ENCODE measurements at regions not wholly inside any gene's neighbourhood (a gene's known extent, or its start where the extent isn't known, plus 50 kb on each side); places are given as distances from the start of the nearest gene placed in this dataset.

- H3K36me3 ChIP-seq (ENCODE audit: insufficient read depth, low read depth, low read length): no peaks in the 10 kb centered on the region
- no peak overlapping the region for H3K4me3 ChIP-seq (ENCODE audit: low read length)
- H3K27me3 ChIP-seq (ENCODE audit: insufficient read depth, low read length): no peaks in the 10 kb centered on the region
- H3K4me1 ChIP-seq (ENCODE audit: insufficient read depth, low read length): no peaks in the 10 kb centered on the region; the same call in 1 of the 2 replicates
- H3K9ac ChIP-seq (ENCODE audit: low read depth, low read length): no peak overlapping the region
- H3K27ac ChIP-seq (ENCODE audit: low read length): no peak overlapping the region
- no peaks in the 10 kb centered on the region for H3K9me3 ChIP-seq (ENCODE audit: insufficient read depth, low read depth, low read length)
These were observed 179.3 kb upstream of the HDAC4 start for GRCh38 chr2:239580199-239580527.

- no peaks in the 10 kb centered on the region for H3K9me3 ChIP-seq (ENCODE audit: insufficient read depth, low read depth, low read length)
- H3K27me3 ChIP-seq (ENCODE audit: insufficient read depth, low read length): no peaks in the 10 kb centered on the region
- no peaks in the 10 kb centered on the region; the same call in 1 of the 2 replicates for H3K4me1 ChIP-seq (ENCODE audit: insufficient read depth, low read length)
- no peaks in the 10 kb centered on the region for H3K36me3 ChIP-seq (ENCODE audit: insufficient read depth, low read depth, low read length)
- no peak overlapping the region for H3K9ac ChIP-seq (ENCODE audit: low read depth, low read length)
- H3K4me3 ChIP-seq (ENCODE audit: low read length): no peak overlapping the region
- no peak overlapping the region for H3K27ac ChIP-seq (ENCODE audit: low read length)
These were observed 178.8 kb upstream of the HDAC4 start for GRCh38 chr2:239579524-239580198.

- Histone ChIP-seq H3K27me3 (ENCODE audit: insufficient read depth, low read length) (no peaks in the 10 kb centered on the region), H3K4me1 (ENCODE audit: insufficient read depth, low read length) (no peaks in the 10 kb centered on the region; the same call in 1 of the 2 replicates), H3K27ac (ENCODE audit: low read length) (no peak overlapping the region), H3K4me3 (ENCODE audit: low read length) (no peak overlapping the region), H3K36me3 (ENCODE audit: insufficient read depth, low read depth, low read length) (no peaks in the 10 kb centered on the region), H3K9me3 (ENCODE audit: insufficient read depth, low read depth, low read length) (no peaks in the 10 kb centered on the region), H3K9ac (ENCODE audit: low read depth, low read length) (no peak overlapping the region)
These were observed 178.3 kb upstream of the HDAC4 start for GRCh38 chr2:239579081-239579480.

DNA sequence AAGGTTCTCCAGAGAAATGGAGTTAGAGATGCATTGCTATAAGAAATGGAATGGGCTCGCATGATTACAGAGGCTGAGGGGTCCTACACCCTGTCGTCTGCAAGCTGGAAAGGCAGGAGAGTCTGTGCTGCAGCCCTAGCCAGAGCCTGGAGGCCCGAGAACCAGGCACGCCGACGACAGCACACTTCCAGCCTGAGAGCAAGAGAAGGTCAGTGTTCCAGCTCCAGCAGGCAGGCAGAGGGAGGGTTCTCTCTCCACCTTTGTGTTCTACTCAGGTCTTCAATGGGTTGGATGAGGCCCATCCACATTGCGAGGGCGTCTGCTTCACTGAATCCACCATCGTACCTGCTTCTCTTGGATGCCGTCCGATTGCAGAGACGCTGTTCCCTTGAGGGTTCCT is 177.6 kb upstream of the HDAC4 start:
- H3K27me3 ChIP-seq (ENCODE audit: insufficient read depth, low read length): no peaks in the 10 kb centered on the region
- no peak overlapping the region for H3K9ac ChIP-seq (ENCODE audit: low read depth, low read length)
- H3K36me3 ChIP-seq (ENCODE audit: insufficient read depth, low read depth, low read length): no peaks in the 10 kb centered on the region
- H3K9me3 ChIP-seq (ENCODE audit: insufficient read depth, low read depth, low read length): no peaks in the 10 kb centered on the region
- no peak overlapping the region for H3K4me3 ChIP-seq (ENCODE audit: low read length)
- H3K27ac ChIP-seq (ENCODE audit: low read length): no peak overlapping the region
- H3K4me1 ChIP-seq (ENCODE audit: insufficient read depth, low read length): no peaks in the 10 kb centered on the region; the same call in 1 of the 2 replicates

DNA sequence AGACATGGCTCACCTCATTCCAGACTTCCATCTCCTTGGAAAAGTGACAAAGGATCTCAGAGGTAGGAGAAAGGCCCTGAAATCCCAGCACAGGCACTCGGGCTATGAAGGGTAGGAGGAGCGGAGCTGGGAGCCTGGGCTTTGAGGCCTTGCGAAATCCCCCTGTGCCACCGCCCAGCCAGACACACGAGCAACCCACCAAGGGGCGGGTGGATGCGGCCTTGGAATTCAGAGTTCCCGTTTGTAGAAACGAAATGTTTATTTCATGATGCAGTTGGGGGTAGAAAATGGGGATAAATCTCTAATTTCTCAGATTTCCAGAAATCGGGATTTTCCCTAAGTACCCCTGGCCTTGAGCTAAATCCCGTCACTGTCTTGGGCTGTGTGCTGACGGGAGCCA is 177.1 kb upstream of the HDAC4 start:
- Histone ChIP-seq H3K36me3 (ENCODE audit: insufficient read depth, low read depth, low read length) (no peaks in the 10 kb centered on the region), H3K9ac (ENCODE audit: low read depth, low read length) (no peak overlapping the region), H3K4me3 (ENCODE audit: low read length) (no peak overlapping the region), H3K27ac (ENCODE audit: low read length) (no peak overlapping the region), H3K27me3 (ENCODE audit: insufficient read depth, low read length) (no peaks in the 10 kb centered on the region), H3K4me1 (ENCODE audit: insufficient read depth, low read length) (no peaks in the 10 kb centered on the region; the same call in 1 of the 2 replicates), H3K9me3 (ENCODE audit: insufficient read depth, low read depth, low read length) (no peaks in the 10 kb centered on the region)

GRCh38 chr2:239576784-239577685 is 176.2 kb upstream of the HDAC4 start:
- Histone ChIP-seq H3K9ac (ENCODE audit: low read depth, low read length) (no peak overlapping the region), H3K36me3 (ENCODE audit: insufficient read depth, low read depth, low read length) (no peaks in the 10 kb centered on the region), H3K9me3 (ENCODE audit: insufficient read depth, low read depth, low read length) (no peaks in the 10 kb centered on the region), H3K4me1 (ENCODE audit: insufficient read depth, low read length) (no peaks in the 10 kb centered on the region), H3K27ac (ENCODE audit: low read length) (no peak overlapping the region), H3K4me3 (ENCODE audit: low read length) (no peak overlapping the region), H3K27me3 (ENCODE audit: insufficient read depth, low read length) (no peaks in the 10 kb centered on the region)

DNA sequence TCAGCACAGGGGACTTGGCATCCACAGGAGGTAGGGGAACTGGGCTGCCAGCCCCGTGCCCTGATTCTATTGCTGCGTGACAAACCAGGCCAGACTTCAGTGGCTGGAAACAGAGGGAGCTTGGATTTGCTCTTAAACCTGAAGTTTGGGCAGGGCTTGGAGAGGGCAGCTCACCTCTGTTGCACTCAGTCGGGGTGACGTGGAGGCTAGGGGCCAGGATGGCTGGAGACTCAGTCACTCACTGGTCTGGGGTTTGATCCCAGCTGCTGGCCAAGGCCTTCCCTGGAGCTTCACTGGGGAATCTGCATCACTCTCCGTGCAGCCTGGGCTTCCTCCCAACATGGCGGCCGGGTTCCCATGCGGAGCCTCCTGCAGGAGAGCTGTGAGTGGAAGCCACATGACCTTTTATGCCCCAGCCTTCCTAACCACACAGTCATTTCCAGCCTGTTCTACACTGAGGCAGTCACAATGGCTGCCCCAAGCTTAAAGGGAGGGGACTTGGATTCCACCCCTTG is 175.2 kb upstream of the HDAC4 start:
- H3K9me3 ChIP-seq (ENCODE audit: insufficient read depth, low read depth, low read length): no peaks in the 10 kb centered on the region
- no peaks in the 10 kb centered on the region for H3K4me1 ChIP-seq (ENCODE audit: insufficient read depth, low read length)
- no peak overlapping the region for H3K9ac ChIP-seq (ENCODE audit: low read depth, low read length)
- H3K4me3 ChIP-seq (ENCODE audit: low read length): no peak overlapping the region
- H3K36me3 ChIP-seq (ENCODE audit: insufficient read depth, low read depth, low read length): no peaks in the 10 kb centered on the region
- H3K27ac ChIP-seq (ENCODE audit: low read length): no peak overlapping the region
- no peaks in the 10 kb centered on the region for H3K27me3 ChIP-seq (ENCODE audit: insufficient read depth, low read length)

DNA sequence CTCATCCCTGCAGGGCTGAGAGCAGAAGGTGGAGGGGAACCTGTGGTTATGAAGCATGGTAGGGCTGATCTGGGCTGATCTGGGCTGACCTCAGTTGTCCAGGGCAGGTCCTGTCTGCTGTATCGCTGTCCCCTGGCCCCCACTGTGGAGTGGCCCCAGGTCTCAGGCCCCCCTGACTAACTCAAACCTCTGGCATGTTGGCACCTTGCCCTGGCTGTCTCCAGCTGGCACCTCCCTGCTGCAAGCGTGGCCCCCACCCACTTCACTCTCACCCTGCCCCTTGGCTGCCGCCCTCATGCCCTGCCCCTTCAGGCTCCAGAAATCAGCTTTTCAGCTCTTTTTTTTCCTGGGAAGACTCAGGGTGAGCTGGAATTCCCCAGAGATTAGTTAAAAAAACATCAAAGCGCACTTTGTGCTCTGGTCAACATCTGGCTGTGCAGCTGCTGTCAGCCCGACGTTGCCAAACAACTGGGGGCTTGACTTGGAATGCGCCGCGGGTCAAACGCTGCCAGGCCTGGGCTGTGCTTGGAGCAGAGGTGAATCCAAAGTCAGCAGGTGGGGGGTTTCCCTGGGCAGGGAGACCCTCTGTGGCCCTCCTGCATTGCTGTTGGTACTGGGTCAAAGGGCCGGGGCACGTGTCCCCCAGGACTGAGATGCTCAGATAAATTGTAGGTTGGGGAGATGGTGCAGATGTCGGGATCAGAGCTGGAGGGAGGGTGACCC is 173.8 kb upstream of the HDAC4 start:
- no peaks in the 10 kb centered on the region for H3K36me3 ChIP-seq (ENCODE audit: insufficient read depth, low read depth, low read length)
- H3K4me3 ChIP-seq (ENCODE audit: low read length): no peak overlapping the region
- no peaks in the 10 kb centered on the region for H3K4me1 ChIP-seq (ENCODE audit: insufficient read depth, low read length)
- H3K27me3 ChIP-seq (ENCODE audit: insufficient read depth, low read length): no peaks in the 10 kb centered on the region
- no peak overlapping the region for H3K9ac ChIP-seq (ENCODE audit: low read depth, low read length)
- no peak overlapping the region for H3K27ac ChIP-seq (ENCODE audit: low read length)
- no peaks in the 10 kb centered on the region for H3K9me3 ChIP-seq (ENCODE audit: insufficient read depth, low read depth, low read length)

- H3K27me3 ChIP-seq (ENCODE audit: insufficient read depth, low read length): no peaks in the 10 kb centered on the region
These were observed 173.2 kb upstream of the HDAC4 start for GRCh38 chr2:239574054-239574433.

GRCh38 chr2:239570971-239571520 is 170.2 kb upstream of the HDAC4 start:
- H3K27ac ChIP-seq (ENCODE audit: low read length): no peak overlapping the region
- H3K4me3 ChIP-seq (ENCODE audit: low read length): no peak overlapping the region
- H3K9ac ChIP-seq (ENCODE audit: low read depth, low read length): no peak overlapping the region

More at GRCh38 chr2:239574054-239574433, 173.2 kb upstream of the HDAC4 start:
- Histone ChIP-seq H3K9ac (ENCODE audit: low read depth, low read length) (no peak overlapping the region), H3K9me3 (ENCODE audit: insufficient read depth, low read depth, low read length) (no peaks in the 10 kb centered on the region), H3K4me1 (ENCODE audit: insufficient read depth, low read length) (no peaks in the 10 kb centered on the region), H3K4me3 (ENCODE audit: low read length) (no peak overlapping the region), H3K27ac (ENCODE audit: low read length) (no peak overlapping the region), H3K36me3 (ENCODE audit: insufficient read depth, low read depth, low read length) (no peaks in the 10 kb centered on the region)

GRCh38 chr2:239570216-239570925 is 169.6 kb upstream of the HDAC4 start:
- no peaks in the 10 kb centered on the region for H3K9me3 ChIP-seq (ENCODE audit: insufficient read depth, low read depth, low read length)
- H3K27ac ChIP-seq (ENCODE audit: low read length): no peak overlapping the region
- no peaks in the 10 kb centered on the region for H3K27me3 ChIP-seq (ENCODE audit: insufficient read depth, low read length)
- H3K4me1 ChIP-seq (ENCODE audit: insufficient read depth, low read length): no peaks in the 10 kb centered on the region
- no peak overlapping the region for H3K9ac ChIP-seq (ENCODE audit: low read depth, low read length)
- no peak overlapping the region for H3K4me3 ChIP-seq (ENCODE audit: low read length)
- H3K36me3 ChIP-seq (ENCODE audit: insufficient read depth, low read depth, low read length): no peaks in the 10 kb centered on the region

More at GRCh38 chr2:239570971-239571520, 170.2 kb upstream of the HDAC4 start:
- H3K36me3 ChIP-seq (ENCODE audit: insufficient read depth, low read depth, low read length): no peaks in the 10 kb centered on the region
- no peaks in the 10 kb centered on the region for H3K9me3 ChIP-seq (ENCODE audit: insufficient read depth, low read depth, low read length)
- H3K4me1 ChIP-seq (ENCODE audit: insufficient read depth, low read length): no peaks in the 10 kb centered on the region
- H3K27me3 ChIP-seq (ENCODE audit: insufficient read depth, low read length): no peaks in the 10 kb centered on the region

All from iPS-20b (cell line).